ENCODE measurements at regions not wholly inside any gene's neighbourhood (a gene's known extent, or its start where the extent isn't known, plus 50 kb on each side); places are given as distances from the start of the nearest gene placed in this dataset.

DNA sequence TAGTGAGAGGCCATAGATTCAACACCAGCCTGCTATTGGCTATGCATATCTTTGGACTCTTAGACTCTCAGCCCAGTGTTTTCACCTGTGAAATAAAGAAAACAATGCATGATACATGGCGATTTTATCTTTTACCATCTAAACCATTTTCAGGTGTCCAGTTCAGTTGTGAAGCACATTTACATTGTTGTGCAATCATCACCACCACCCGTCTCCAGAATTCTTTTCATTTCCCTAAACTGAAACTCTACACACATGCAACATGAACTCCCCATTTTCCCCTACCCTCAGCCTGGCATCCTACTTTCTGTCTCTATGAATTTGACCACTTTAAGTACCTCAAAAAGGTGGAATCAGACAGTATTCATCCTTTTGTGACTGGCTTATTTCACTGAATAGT is 420.6 kb downstream of the MED10 start:
- Histone ChIP-seq H2BK12ac (ENCODE audit: insufficient read length, low read depth, low read length) (no peak overlapping the region), H2BK15ac (ENCODE audit: low read depth, low read length) (no peak overlapping the region), H4K91ac (ENCODE audit: insufficient read length, low read depth, low read length) (no peak overlapping the region), H3K14ac (ENCODE audit: insufficient read depth, low read length) (no peak overlapping the region), H3K27ac (ENCODE audit: insufficient read length, low read depth, low read length) (no peak overlapping the region), H3K79me1 (ENCODE audit: insufficient read depth, low read depth, low read length, poor library complexity, severe bottlenecking) (no peaks in the 10 kb centered on the region), H3K18ac (ENCODE audit: insufficient read length, low read depth, low read length) (no peak overlapping the region), H4K5ac (ENCODE audit: insufficient read length, low read depth, low read length) (no peak overlapping the region), H3T11ph (ENCODE audit: low read length) (no peak overlapping the region), H2AK5ac (ENCODE audit: insufficient read length, low read length) (no peak overlapping the region), H4K20me1 (ENCODE audit: control insufficient read depth, insufficient read depth, insufficient read length) (no peaks in the 10 kb centered on the region), H3K4ac (ENCODE audit: low read depth, low read length) (no peak overlapping the region), H2BK5ac (ENCODE audit: insufficient read length, low read length) (no peak overlapping the region), H3K27me3 (ENCODE audit: insufficient read depth, low read length) (no peaks in the 10 kb centered on the region), H4K8ac (replicated peaks; ENCODE audit: insufficient read length, low read depth, low read length) (no peak overlapping the region), H3K79me2 (ENCODE audit: insufficient read depth, low read length) (no peaks in the 10 kb centered on the region), H3K4me2 (ENCODE audit: insufficient read depth, insufficient read length, low read length) (no peak overlapping the region), H3K23me2 (ENCODE audit: insufficient read length, low read depth, low read length, poor library complexity, severe bottlenecking) (no peaks in the 10 kb centered on the region), H2BK20ac (ENCODE audit: low read depth, low read length, poor library complexity, severe bottlenecking) (no peak overlapping the region), H3K9ac (ENCODE audit: extremely low read depth, insufficient read length, low read length) (no peak overlapping the region), H3K56ac (ENCODE audit: insufficient read length, low read depth, low read length) (no peak overlapping the region), H3K9me3 (ENCODE audit: control insufficient read depth, low read depth, low read length) (peaks cover 4% of the 10 kb centered on the region), H2BK120ac (ENCODE audit: low read depth, low read length, poor library complexity, severe bottlenecking) (no peak overlapping the region), H3K4me1 (ENCODE audit: insufficient read depth, low read length) (no peaks in the 10 kb centered on the region), H2AFZ (ENCODE audit: low read length) (no peak overlapping the region), H3K23ac (ENCODE audit: insufficient read length, low read depth, low read length) (no peak overlapping the region)
- H3K36me3 Mint-ChIP-seq (ENCODE audit: insufficient read depth in 1 of 3, low read depth in 3 of 3), result peaks cover 2 to 11% (median 3%) of the 10 kb centered on the region in 3 experiments; a peak in 6 of 7 replicates
- H3K4me1 Mint-ChIP-seq, result no peaks in the 10 kb centered on the region
- WGBS (ENCODE audit: extremely low coverage, insufficient read length, low lambda C conversion rate), result no CpG with 5 or more reads among the region's 2 CpGs
- H3K9me3 Mint-ChIP-seq, result peaks cover 12 to 13% of the 10 kb centered on the region in 2 experiments
- no peak for DNase-seq
- H3K27ac Mint-ChIP-seq, result no peak overlapping the region
- H3K27me3 Mint-ChIP-seq (ENCODE audit: low read depth), result peaks cover 21% of the 10 kb centered on the region
- H3K4me3 Mint-ChIP-seq, result no peak overlapping the region
- TF ChIP-seq, protein P1, sequence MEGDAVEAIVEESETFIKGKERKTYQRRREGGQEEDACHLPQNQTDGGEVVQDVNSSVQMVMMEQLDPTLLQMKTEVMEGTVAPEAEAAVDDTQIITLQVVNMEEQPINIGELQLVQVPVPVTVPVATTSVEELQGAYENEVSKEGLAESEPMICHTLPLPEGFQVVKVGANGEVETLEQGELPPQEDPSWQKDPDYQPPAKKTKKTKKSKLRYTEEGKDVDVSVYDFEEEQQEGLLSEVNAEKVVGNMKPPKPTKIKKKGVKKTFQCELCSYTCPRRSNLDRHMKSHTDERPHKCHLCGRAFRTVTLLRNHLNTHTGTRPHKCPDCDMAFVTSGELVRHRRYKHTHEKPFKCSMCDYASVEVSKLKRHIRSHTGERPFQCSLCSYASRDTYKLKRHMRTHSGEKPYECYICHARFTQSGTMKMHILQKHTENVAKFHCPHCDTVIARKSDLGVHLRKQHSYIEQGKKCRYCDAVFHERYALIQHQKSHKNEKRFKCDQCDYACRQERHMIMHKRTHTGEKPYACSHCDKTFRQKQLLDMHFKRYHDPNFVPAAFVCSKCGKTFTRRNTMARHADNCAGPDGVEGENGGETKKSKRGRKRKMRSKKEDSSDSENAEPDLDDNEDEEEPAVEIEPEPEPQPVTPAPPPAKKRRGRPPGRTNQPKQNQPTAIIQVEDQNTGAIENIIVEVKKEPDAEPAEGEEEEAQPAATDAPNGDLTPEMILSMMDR (conservative IDR thresholded peaks at IDR 0.05), result no peak
